GM23338 (cell line): ENCODE measurements at regions not wholly inside any gene's neighbourhood (a gene's known extent, or its start where the extent isn't known, plus 50 kb on each side); places are given as distances from the start of the nearest gene placed in this dataset.

Experiments used
- ATAC-seq: fragments of 200-7000 bp; cut with Tn5 transposase; 3 replicates; pipeline ENCODE4 v1.9.1; 2020
- DNase-seq: peaks from one replicate; pipeline ENCODE4 v3.0.0-alpha.2; 2015; ENCODE audit warnings: low spot score
- H2AFZ ChIP-seq: fragments of 200-600 bp; sonication (generic); 2 replicates; pipeline ENCODE4 v1.8.0; 2016; ENCODE audit warnings: antibody characterized with exemption, mild to moderate bottlenecking, moderate library complexity
- H3F3A ChIP-seq: fragments of 200-600 bp; sonication (generic); replicated peaks from 2 replicates; pipeline ENCODE4 v1.8.0; 2017; ENCODE audit warnings: antibody characterized with exemption, mixed run types, low read depth
- H3K27ac ChIP-seq: fragments of 200-600 bp; sonication (generic); 2 replicates; pipeline ENCODE4 v1.6.1; 2016; ENCODE audit warnings: low read depth
- H3K27me3 ChIP-seq: fragments of 200-600 bp; sonication (generic); 2 replicates; pipeline ENCODE4 v1.8.0; 2016; ENCODE audit warnings: mild to moderate bottlenecking, mixed run types, moderate library complexity; ENCODE audit not compliant: insufficient read depth
- H3K36me3 ChIP-seq: fragments of 200-600 bp; sonication (generic); 2 replicates; pipeline ENCODE4 v1.8.0; 2016; ENCODE audit warnings: mild to moderate bottlenecking; ENCODE audit not compliant: insufficient read depth
- H3K4me1 ChIP-seq: fragments of 200-600 bp; sonication (generic); 2 replicates; pipeline ENCODE4 v1.8.0; 2016; ENCODE audit warnings: mild to moderate bottlenecking, moderate library complexity; ENCODE audit not compliant: insufficient read depth
- H3K4me2 ChIP-seq: fragments of 200-600 bp; sonication (generic); 2 replicates; pipeline ENCODE4 v1.7.1; 2017; ENCODE audit warnings: mixed run types
- H3K4me3 ChIP-seq: fragments of 200-600 bp; sonication (generic); 2 replicates; pipeline ENCODE4 v1.6.1; 2016; ENCODE audit warnings: mixed run types
- H3K79me2 ChIP-seq: fragments of 200-600 bp; sonication (generic); replicated peaks from 2 replicates; pipeline ENCODE4 v1.8.0; 2017; ENCODE audit warnings: mild to moderate bottlenecking; ENCODE audit not compliant: insufficient read depth
- H3K9me2 ChIP-seq: fragments of 200-600 bp; sonication (generic); 2 replicates; pipeline ENCODE4 v1.8.0; 2017; ENCODE audit not compliant: insufficient read depth
- H4K20me1 ChIP-seq: fragments of 200-600 bp; sonication (generic); replicated peaks from 2 replicates; pipeline ENCODE4 v1.8.0; 2017; ENCODE audit warnings: mild to moderate bottlenecking; ENCODE audit not compliant: insufficient read depth
- H3K27ac Mint-ChIP-seq: 2 replicates; pipeline ENCODE4 v1.8.0; 2020; ENCODE audit warnings: inconsistent platforms, mild to moderate bottlenecking, moderate library complexity, mixed read lengths
- H3K27me3 Mint-ChIP-seq: 3 replicates; pipeline ENCODE4 v1.8.0; 2022; ENCODE audit warnings: low read depth, mild to moderate bottlenecking, moderate library complexity, mixed read lengths, inconsistent platforms; ENCODE audit not compliant: insufficient read depth, poor library complexity
- H3K36me3 Mint-ChIP-seq: 3 replicates; pipeline ENCODE4 v1.8.0; 2021; ENCODE audit warnings: low read depth, mild to moderate bottlenecking, inconsistent platforms, moderate library complexity, mixed read lengths
- H3K4me1 Mint-ChIP-seq: 3 replicates; pipeline ENCODE4 v1.8.0; 2020; ENCODE audit warnings: mild to moderate bottlenecking, inconsistent platforms, mixed read lengths
- H3K4me3 Mint-ChIP-seq: 3 replicates; pipeline ENCODE4 v1.8.0; 2021; ENCODE audit warnings: moderate library complexity, mild to moderate bottlenecking, inconsistent platforms, mixed read lengths
- H3K9me3 Mint-ChIP-seq: 3 replicates; pipeline ENCODE4 v1.8.0; 2020; ENCODE audit warnings: moderate library complexity, mild to moderate bottlenecking, inconsistent platforms, mixed read lengths
- CREB1 ChIP-seq: fragments of 250-450 bp; sonication (Bioruptor Pico); IDR thresholded peaks from 2 replicates; pipeline ENCODE4 v1.5.0; 2020; ENCODE audit warnings: low read depth, mild to moderate bottlenecking, moderate library complexity
- CTCF ChIP-seq, 2 experiments: fragments of 200-600 bp in 1 of 2; sonication (generic) in 1 of 2; conservative IDR thresholded peaks; 2 replicates each; pipeline versions ENCODE4 v1.5.1 to v1.6.1; 2016 to 2017; ENCODE audit warnings: antibody characterized with exemption in 2 of 2, low read depth in 2 of 2, mild to moderate bottlenecking in 2 of 2, moderate library complexity in 1 of 2
- ETS1 ChIP-seq: IDR thresholded peaks from 2 replicates; pipeline ENCODE4 v1.6.1; 2016; ENCODE audit warnings: antibody characterized with exemption
- EZH2 ChIP-seq: fragments of 200-600 bp; sonication (generic); IDR thresholded peaks from one replicate; pipeline ENCODE4 v1.8.0; 2017; ENCODE audit warnings: antibody characterized with exemption, mild to moderate bottlenecking, low read depth; ENCODE audit not compliant: unreplicated experiment
- JUNB ChIP-seq: IDR thresholded peaks from one replicate; pipeline ENCODE4 v1.6.1; 2016; ENCODE audit warnings: antibody characterized with exemption; ENCODE audit not compliant: unreplicated experiment
- ZNF114 ChIP-seq: fragments of 250-450 bp; sonication (Bioruptor Pico); IDR thresholded peaks from 2 replicates; pipeline ENCODE4 v1.5.0; 2020; ENCODE audit warnings: mild to moderate bottlenecking, moderate library complexity
- ZNF462 ChIP-seq: fragments of 250-450 bp; sonication (Bioruptor Pico); IDR thresholded peaks from 2 replicates; pipeline ENCODE4 v1.5.0; 2020; ENCODE audit warnings: mild to moderate bottlenecking, moderate library complexity

GRCh38 chrX:137236837-137237236 lies 203.0 kb upstream of the GPR101 start:
- H3K4me1 Mint-ChIP-seq, result peaks cover 37% of the 10 kb centered on the region
- no peak for TF ChIP-seq ZNF462 (CRISPR knock-in tag)
- no peak for TF ChIP-seq CREB1 (CRISPR knock-in tag)
- no peak for TF ChIP-seq ETS1
- no peak for TF ChIP-seq EZH2
- no peak for TF ChIP-seq ZNF114
- no peak for TF ChIP-seq CTCF (conservative IDR thresholded peaks at IDR 0.05; ENCODE audit: low read depth in 2 of 2)
- TF ChIP-seq JUNB, result no peak
- H3K9me3 Mint-ChIP-seq, result no peaks in the 10 kb centered on the region
- Histone ChIP-seq H3K4me1 (peaks cover 23% of the 10 kb centered on the region), H4K20me1 (no peaks in the 10 kb centered on the region), H2AFZ (no peak overlapping the region), H3K27ac (no peak overlapping the region), H3K27me3 (no peaks in the 10 kb centered on the region), H3K4me3 (no peak overlapping the region), H3K36me3 (no peaks in the 10 kb centered on the region), H3K9me2 (no peaks in the 10 kb centered on the region), H3F3A (no peaks in the 10 kb centered on the region), H3K4me2 (no peak overlapping the region), H3K79me2 (no peaks in the 10 kb centered on the region)
- H3K27ac Mint-ChIP-seq, result no peak overlapping the region
- DNase-seq, result no peak
- H3K27me3 Mint-ChIP-seq, result no peaks in the 10 kb centered on the region
- H3K36me3 Mint-ChIP-seq, result no peaks in the 10 kb centered on the region
- ATAC-seq, result no peak
- no peak overlapping the region for H3K4me3 Mint-ChIP-seq
